AML-193 (cell line): ENCODE measurements at regions not wholly inside any gene's neighbourhood (a gene's known extent, or its start where the extent isn't known, plus 50 kb on each side); places are given as distances from the start of the nearest gene placed in this dataset.
"Not testable (repeated sequence)": the region's sequence is repeated elsewhere in the genome, so short reads cannot be mapped to it uniquely, and the experiment has no call there.

Source experiments
- DNase-seq, 2 experiments: peaks; one replicate each; lab custom pipeline; 2025; lab: John Stamatoyannopoulos, UW

DNA sequence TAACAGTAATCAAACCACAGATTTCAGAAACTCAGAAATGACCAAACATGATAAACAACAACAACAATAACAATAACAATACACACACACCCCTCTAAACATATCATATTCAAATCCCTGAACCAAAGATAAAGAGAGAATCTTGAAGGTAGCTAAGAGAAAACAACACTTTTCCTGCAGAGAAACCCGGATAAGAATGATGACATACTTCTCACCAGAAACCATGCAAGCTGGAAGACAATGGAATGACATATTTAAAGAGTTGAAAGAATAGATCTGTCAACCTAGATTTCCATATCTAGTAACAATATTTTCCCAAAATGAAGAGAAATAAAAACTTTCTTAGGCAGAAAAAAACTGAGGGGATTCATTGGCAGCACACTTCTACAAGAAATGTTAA is 138.1 kb downstream of the LIG4 start:
- DNase-seq, result no peak

- peak in 1 of 2 experiments; percentile 4 for DNase-seq
Observed at GRCh38 chr13:108074429-108074828, 140.9 kb downstream of the LIG4 start.

DNA sequence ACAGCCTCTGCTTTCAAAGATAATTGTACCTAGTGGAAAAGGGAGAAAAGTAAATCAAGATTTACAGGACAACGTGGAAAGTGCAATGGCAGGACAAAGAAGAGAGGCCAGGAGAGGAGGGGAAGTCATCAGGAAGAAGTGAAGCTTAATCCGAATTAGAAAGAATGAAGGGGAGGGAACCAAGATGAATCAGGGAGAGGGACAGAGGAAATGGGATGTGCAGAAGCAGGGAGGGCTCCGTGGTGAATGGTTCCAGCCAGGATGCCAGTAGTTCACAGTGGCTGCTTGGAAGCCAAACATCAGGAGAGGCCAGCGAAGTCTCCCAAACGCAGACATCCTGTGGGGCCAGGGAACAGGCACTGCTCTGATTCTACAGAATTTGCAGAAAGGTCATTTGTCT is 144.4 kb downstream of the LIG4 start:
- DNase-seq, result no peak

DNA sequence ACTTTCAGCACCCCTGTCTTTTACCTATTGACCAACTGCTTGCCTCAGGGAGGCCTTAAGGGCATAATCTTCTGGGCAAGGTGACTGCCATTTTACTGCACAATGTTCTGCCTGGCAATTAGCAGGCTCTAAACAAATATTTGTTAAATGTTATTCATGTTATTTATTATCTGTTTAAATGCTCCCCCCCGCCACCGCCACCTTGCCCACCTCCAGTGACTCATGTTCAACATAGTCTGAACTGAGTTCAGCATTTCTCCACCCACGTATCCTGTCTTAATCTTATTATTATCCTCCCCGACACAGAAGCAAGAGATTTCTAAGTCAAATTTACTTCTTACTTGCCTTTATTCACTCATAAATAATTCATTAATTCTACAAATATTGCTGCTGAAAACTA is 144.8 kb downstream of the LIG4 start:
- DNase-seq, result no peak

GRCh38 chr13:108069521-108070210 is 145.7 kb downstream of the LIG4 start:
- DNase-seq, result no peak

- not testable (repeated sequence) for DNase-seq
Observed at GRCh38 chr13:108064372-108064771, 151.0 kb downstream of the LIG4 start.

- DNase-seq, result no peak
Observed at GRCh38 chr13:108060111-108060510, 155.2 kb downstream of the LIG4 start.

GRCh38 chr13:108056278-108056677 is 159.1 kb downstream of the LIG4 start:
- no peak for DNase-seq

DNA sequence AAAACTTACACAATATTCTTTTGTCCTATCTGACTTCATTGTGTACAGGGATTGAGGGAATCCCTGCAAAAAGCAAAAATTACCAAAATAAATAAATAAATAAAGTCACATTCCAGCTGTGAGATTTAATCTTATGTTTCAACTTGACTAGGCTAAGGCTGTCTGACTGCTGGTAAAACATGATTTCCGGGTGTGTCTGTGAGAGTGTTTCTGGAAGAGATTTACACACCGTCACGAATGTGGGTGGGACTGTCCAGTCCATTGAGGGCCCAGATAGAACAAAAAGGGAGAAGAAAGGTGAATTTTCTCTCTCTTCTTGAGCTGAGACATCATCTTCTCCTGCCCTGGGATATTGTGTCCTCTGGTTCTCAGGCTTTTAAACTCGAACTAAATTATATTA is 166.1 kb downstream of the LIG4 start:
- DNase-seq, result no peak

DNA sequence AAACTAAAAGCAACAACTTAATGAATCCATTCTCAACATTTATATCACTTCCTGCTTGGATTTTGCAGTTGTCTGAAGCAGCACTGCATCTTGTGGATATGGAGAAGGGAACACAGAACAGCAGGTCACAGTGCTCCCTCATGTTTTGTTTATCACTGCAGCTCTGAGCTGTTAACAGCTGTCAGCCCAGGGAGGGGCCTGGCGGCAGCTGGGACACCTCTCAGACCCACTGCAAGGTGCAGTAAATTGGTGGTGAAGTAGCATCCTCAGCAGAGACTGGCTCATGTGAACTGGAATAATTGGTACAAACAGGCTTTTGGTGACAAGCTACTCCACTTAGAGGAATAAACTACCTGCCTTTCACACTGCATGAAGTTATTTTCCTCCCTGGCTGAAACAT is 170.4 kb downstream of the LIG4 start:
- no peak for DNase-seq

GRCh38 chr13:108042866-108043265 is 172.5 kb downstream of the LIG4 start:
- DNase-seq, result not testable (repeated sequence)

GRCh38 chr13:108037348-108037747 is 178.0 kb downstream of the LIG4 start:
- DNase-seq, result no peak

GRCh38 chr13:108036411-108036932 is 178.9 kb downstream of the LIG4 start:
- no peak for DNase-seq

DNA sequence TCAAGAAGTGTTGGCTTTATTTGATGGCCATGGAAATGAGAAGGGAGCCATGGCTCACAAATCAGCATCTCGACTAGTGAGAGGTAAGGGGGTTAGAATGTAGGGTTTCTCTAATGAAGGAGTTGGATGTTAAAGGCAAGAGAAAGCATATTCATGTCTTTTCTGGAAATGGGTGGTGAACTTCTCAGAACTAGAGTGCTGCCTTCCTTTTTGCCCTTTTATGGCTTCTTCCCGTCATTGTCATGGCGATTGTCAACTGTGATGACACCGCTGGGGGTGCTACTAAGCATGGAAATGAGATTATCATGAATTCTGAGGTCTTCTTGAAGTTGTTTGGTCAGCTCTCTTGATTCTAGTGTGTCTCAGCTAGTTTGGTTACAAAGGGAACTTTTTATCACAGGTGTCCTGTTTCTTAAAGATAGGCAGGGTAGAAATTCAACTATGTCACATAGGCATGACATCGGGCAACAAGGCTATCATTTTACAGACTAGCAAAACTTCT is 180.4 kb downstream of the LIG4 start:
- no peak for DNase-seq

DNA sequence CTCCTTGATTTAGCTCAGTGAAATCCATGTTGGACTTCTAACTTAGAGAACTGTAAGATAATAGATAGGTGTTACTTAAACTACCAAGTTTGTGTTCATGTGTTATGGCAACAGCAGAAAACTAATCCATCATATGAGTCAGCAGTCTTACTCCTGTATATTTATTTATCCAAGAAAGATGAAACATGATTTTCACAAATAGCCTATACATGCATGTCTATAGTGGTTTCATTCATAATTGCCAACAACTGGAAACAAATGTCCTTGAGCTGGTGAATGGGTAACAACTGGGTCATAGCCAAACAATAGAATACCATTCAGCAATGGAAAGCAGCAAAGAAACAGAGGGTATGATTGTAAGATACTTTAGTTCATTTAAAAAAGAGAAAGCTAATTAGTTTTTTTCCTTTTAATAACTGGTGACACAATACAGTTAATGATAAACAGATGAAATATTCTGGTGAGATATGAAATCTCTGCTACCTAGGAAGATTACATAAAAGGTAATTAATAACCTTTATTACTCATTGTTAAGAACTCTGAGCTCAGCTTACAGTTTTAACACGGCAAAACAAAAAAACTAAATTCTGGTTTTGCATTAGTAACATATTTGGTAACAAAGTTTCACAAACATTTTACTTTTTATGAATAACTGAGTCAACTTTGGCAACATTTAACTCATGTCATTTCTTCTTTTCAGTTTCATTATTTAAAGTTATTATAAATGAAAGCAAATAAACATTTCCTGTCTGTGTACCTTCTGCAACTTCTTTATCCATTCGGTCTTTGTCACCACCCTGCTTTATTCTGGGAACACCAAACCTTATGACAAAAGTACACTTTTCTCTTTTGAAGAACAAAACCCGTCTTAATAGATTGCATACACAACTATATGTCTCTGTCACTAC is 181.3 kb downstream of the LIG4 start:
- DNase-seq, result no peak

DNA sequence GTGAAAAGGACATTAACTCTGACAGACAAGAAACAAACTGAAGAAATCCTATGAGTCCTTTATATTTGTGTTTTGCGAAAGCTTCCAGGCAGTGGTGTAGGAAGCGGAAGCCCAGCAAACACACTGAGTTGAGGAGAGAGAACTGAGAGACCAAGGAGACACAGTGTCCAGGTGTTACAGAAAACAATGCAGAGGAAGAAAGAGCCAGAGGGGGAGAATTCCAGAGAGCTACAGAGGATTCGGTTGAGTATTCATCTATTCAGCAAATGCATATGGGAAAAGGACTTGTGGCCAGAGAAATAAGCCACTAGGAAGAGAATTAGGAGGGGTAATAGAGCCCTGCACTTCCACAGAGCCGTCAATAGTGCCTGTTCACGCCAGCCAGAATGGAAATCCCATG is 183.5 kb downstream of the LIG4 start:
- no peak for DNase-seq

GRCh38 chr13:108030769-108031168 is 184.6 kb downstream of the LIG4 start:
- DNase-seq, result no peak

DNA sequence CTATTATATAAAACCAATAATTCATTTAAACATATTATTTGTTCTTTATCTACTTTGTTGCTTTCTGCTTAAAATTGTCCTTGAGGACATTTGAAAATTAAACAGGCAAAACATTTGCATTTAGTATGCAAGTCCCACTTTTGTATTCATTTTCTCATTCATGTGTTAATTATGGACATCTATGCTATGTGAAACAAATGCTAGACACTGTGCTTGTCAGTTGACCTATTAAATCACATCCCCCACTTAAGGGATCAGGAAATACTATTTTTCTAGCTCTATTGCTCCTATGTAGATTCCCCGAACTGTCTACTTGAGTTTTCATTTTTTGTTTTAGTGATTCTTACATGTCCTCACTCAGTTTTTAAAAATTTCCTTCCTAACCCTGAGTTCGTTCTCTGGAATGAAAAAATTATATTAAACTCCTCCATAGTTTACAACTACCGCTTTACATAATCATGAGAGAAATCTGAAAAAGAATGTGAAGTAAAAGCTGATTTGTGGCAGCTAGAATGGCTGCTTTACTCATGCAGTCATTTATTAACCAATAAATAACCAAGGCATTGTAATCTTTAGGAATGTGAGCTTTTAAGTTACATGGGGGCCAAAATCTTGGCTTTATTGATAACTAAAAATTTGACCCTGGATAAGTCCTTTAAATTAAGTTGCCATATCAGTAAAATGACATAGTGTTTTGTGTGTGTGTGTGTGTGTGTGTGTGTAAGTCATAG is 188.5 kb downstream of the LIG4 start:
- no peak for DNase-seq

- DNase-seq, result no peak
Observed at GRCh38 chr13:108020027-108020426, 195.3 kb downstream of the LIG4 start.

DNA sequence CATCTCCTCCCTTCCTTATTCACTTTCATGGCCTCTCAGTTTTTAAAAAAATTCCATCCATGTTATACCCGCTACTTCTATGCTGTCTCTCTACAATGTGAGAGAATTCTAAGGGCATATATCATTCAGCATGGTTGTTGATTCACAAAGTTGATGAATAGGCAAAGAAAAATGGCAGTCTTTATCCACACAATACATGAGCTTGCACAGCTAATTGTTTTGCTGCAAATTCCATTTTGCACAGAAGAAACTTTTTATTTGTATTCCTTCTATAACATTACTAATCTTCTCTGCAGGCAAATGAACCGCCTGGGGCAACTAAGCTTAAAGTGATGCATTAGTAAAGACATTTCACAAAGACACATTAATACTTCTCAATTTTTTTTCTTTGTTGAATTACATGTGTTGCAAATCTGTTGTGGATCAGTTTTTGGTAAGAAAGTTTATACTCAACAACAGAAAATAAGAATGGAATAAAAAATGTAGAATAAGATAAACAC is 196.9 kb downstream of the LIG4 start:
- DNase-seq, result no peak

- DNase-seq, result no peak
Observed at GRCh38 chr13:108006619-108007018, 208.7 kb downstream of the LIG4 start.

DNA sequence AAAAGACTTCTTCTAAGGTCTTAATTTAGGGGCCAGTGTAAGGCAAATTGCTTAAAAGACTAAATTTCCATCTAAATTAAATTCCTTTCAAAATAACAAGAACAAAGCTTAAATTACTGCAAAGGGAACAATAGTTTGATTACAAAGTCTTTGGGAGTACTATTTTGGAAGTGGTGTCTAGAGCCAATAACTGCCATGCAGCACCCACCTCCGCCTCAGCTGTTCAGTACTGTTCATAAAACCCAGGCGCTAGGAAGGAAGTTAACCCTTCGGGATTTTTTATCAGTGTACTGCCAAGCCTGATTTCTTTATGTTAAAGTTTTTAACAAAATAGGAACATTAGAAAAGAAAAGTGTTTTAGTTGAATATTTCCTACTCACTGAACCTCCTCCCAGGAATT is 210.1 kb downstream of the LIG4 start:
- DNase-seq, result no peak
